ENCODE measurements at regions not wholly inside any gene's neighbourhood (a gene's known extent, or its start where the extent isn't known, plus 50 kb on each side); places are given as distances from the start of the nearest gene placed in this dataset.

DNA sequence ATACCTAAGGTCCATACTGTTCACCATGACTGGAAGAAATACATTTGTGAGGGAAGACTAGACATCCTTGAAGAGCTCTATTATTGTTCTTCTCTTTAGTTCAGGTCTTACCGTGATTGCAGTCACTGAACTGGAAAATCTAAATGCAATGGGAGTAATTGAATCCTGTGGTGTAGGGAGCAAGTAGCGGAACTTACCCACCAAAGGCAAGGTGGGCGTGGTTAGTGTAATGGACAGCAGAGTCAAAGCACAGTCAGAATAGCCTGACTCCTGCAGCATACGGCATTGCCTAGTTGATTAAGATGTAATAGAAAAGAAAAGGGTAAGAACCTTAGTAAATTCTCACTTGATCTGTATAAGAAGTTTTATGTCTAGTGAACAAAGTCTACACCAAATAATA is 679.7 kb upstream of the EPHA7 start:
- no peak for DNase-seq (ENCODE audit: low read depth)
- TF ChIP-seq, protein P1, sequence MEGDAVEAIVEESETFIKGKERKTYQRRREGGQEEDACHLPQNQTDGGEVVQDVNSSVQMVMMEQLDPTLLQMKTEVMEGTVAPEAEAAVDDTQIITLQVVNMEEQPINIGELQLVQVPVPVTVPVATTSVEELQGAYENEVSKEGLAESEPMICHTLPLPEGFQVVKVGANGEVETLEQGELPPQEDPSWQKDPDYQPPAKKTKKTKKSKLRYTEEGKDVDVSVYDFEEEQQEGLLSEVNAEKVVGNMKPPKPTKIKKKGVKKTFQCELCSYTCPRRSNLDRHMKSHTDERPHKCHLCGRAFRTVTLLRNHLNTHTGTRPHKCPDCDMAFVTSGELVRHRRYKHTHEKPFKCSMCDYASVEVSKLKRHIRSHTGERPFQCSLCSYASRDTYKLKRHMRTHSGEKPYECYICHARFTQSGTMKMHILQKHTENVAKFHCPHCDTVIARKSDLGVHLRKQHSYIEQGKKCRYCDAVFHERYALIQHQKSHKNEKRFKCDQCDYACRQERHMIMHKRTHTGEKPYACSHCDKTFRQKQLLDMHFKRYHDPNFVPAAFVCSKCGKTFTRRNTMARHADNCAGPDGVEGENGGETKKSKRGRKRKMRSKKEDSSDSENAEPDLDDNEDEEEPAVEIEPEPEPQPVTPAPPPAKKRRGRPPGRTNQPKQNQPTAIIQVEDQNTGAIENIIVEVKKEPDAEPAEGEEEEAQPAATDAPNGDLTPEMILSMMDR (IDR thresholded peaks at IDR 0.05; ENCODE audit: insufficient read depth, low read depth, low read length, missing control alignments): no peak
- no peak overlapping the region for H3K4me3 ChIP-seq (ENCODE audit: low read depth, low read length)

- H3K4me3 ChIP-seq (ENCODE audit: low read depth, low read length): no peak overlapping the region
- DNase-seq (ENCODE audit: low read depth): no peak
- TF ChIP-seq, protein P1 (IDR thresholded peaks at IDR 0.05; ENCODE audit: insufficient read depth, low read depth, low read length, missing control alignments): no peak
These were observed 676.6 kb upstream of the EPHA7 start for GRCh38 chr6:94095961-94096360.

DNA sequence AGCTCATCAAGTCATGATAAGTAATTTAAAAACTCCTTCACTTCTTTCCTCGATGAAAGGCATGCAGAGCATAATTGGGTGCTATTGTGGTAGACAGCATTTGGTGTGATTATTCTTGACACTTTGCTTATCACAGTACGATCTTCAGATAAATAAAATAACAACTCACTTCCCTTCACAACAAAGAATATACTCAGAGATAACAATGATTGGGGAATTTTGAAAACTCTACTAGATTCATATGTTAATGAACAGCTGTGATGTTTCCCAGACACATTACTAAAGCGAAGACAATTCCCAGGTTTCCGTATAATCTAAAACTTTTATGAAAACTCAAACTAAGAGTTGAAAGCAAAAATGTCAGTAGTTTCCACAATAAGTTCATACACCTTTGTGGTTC is 670.6 kb upstream of the EPHA7 start:
- DNase-seq (ENCODE audit: low read depth): no peak
- TF ChIP-seq, protein P1 (IDR thresholded peaks at IDR 0.05; ENCODE audit: insufficient read depth, low read depth, low read length, missing control alignments): no peak
- no peak overlapping the region for H3K4me3 ChIP-seq (ENCODE audit: low read depth, low read length)

DNA sequence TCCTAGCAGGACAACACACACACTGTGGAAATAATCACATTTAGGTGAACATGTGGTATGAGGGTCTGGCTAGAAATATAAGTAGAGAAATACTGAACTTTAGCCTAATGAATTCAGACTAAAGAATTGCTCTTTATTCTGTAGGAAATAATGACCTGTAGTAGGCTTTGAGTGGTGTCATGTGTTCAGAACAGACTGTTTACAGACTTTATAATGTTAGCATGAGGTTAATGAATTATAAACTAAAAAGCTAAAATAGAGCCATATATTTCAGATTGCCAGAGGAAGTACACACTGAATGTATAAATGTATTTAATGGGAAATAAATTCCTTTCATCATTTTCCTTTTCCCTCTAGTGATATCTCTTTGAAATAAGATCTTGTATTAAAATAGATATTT is 669.5 kb upstream of the EPHA7 start:
- DNase-seq (ENCODE audit: low read depth): no peak
- H3K4me3 ChIP-seq (ENCODE audit: low read depth, low read length): no peak overlapping the region
- TF ChIP-seq, protein P1 (IDR thresholded peaks at IDR 0.05; ENCODE audit: insufficient read depth, low read depth, low read length, missing control alignments): no peak

- no peak overlapping the region for H3K4me3 ChIP-seq (ENCODE audit: low read depth, low read length)
- DNase-seq (ENCODE audit: low read depth): no peak
- TF ChIP-seq, protein P1 (IDR thresholded peaks at IDR 0.05; ENCODE audit: insufficient read depth, low read depth, low read length, missing control alignments): no peak
These were observed 655.4 kb upstream of the EPHA7 start for GRCh38 chr6:94074764-94075163.

- TF ChIP-seq, protein P1 (IDR thresholded peaks at IDR 0.05; ENCODE audit: insufficient read depth, low read depth, low read length, missing control alignments): no peak
- no peak overlapping the region for H3K4me3 ChIP-seq (ENCODE audit: low read depth, low read length)
- DNase-seq (ENCODE audit: low read depth): no peak
These were observed 652.5 kb upstream of the EPHA7 start for GRCh38 chr6:94071835-94072234.

GRCh38 chr6:94065707-94066337 is 646.5 kb upstream of the EPHA7 start:
- TF ChIP-seq, protein P1 (IDR thresholded peaks at IDR 0.05; ENCODE audit: insufficient read depth, low read depth, low read length, missing control alignments): no peak
- H3K4me3 ChIP-seq (ENCODE audit: low read depth, low read length): no peak overlapping the region
- no peak for DNase-seq (ENCODE audit: low read depth)
